ENCODE measurements at regions not wholly inside any gene's neighbourhood (a gene's known extent, or its start where the extent isn't known, plus 50 kb on each side); places are given as distances from the start of the nearest gene placed in this dataset.

- peaks cover 0 to 12% (median 0%) of the 10 kb centered on the region in 3 donors for H3K9me3 ChIP-seq
- H3K4me1 ChIP-seq: no peaks in the 10 kb centered on the region
- no peak overlapping the region for H3K27ac ChIP-seq
- peaks cover 7 to 19% (median 11%) of the 10 kb centered on the region in 3 donors for H3K27me3 ChIP-seq
- DNase-seq (no peak), ATAC-seq (no peak)
- no peak overlapping the region for H3K4me3 ChIP-seq
- in situ Hi-C loops (cut with MboI; ENCODE audit: low sequenced_read_pairs in 4 of 4) (no loop called here), intact Hi-C loops (cut with DNase I; ENCODE audit: low total_unique reads) (no loop called here)
- no peaks in the 10 kb centered on the region for H3K36me3 ChIP-seq
- TF ChIP-seq POLR2A (IDR thresholded peaks at IDR 0.05): no peak
- no peak for TF ChIP-seq CTCF (IDR thresholded peaks at IDR 0.05 in 4 of 5, conservative IDR thresholded peaks at IDR 0.05 in 1 of 5)
Measured at GRCh38 chr16:88289561-88289960, 93.2 kb upstream of the ZNF469 start.

GRCh38 chr16:88289968-88290401, 92.8 kb upstream of the ZNF469 start:
- ATAC-seq: no peak
- no peak overlapping the region for H3K27ac ChIP-seq
- intact Hi-C loops (cut with DNase I; ENCODE audit: low total_unique reads): no loop called here
- no peaks in the 10 kb centered on the region for H3K36me3 ChIP-seq
- no peak overlapping the region for H3K4me3 ChIP-seq
- no peaks in the 10 kb centered on the region for H3K4me1 ChIP-seq
- H3K27me3 ChIP-seq: peaks cover 3 to 17% (median 11%) of the 10 kb centered on the region in 3 donors
- DNase-seq: no peak
- peaks cover 0 to 12% (median 0%) of the 10 kb centered on the region in 3 donors for H3K9me3 ChIP-seq
- in situ Hi-C loops (cut with MboI; ENCODE audit: low sequenced_read_pairs in 4 of 4): no loop called here
- TF ChIP-seq CTCF (IDR thresholded peaks at IDR 0.05 in 4 of 5, conservative IDR thresholded peaks at IDR 0.05 in 1 of 5) (no peak), POLR2A (IDR thresholded peaks at IDR 0.05) (no peak)

- in situ Hi-C loops (cut with MboI; ENCODE audit: low sequenced_read_pairs in 4 of 4) (no loop called here), intact Hi-C loops (cut with DNase I; ENCODE audit: low total_unique reads) (no loop called here)
- Histone ChIP-seq H3K4me3 (no peak overlapping the region), H3K27ac (no peak overlapping the region), H3K27me3 (peaks cover 0 to 11% (median 11%) of the 10 kb centered on the region in 3 donors), H3K4me1 (no peaks in the 10 kb centered on the region), H3K9me3 (peaks cover 0 to 12% (median 0%) of the 10 kb centered on the region in 3 donors), H3K36me3 (no peaks in the 10 kb centered on the region)
- ATAC-seq: no peak
- no peak for DNase-seq
- no peak for TF ChIP-seq CTCF (IDR thresholded peaks at IDR 0.05 in 4 of 5, conservative IDR thresholded peaks at IDR 0.05 in 1 of 5)
- no peak for TF ChIP-seq POLR2A (IDR thresholded peaks at IDR 0.05)
Measured at GRCh38 chr16:88290850-88291830, 91.6 kb upstream of the ZNF469 start.

GRCh38 chr16:88292007-88292970, 90.5 kb upstream of the ZNF469 start:
- Histone ChIP-seq H3K9me3 (peaks cover 0 to 5% (median 0%) of the 10 kb centered on the region in 3 donors), H3K27ac (no peak overlapping the region), H3K27me3 (peaks cover 0 to 13% (median 10%) of the 10 kb centered on the region in 3 donors), H3K4me3 (no peak overlapping the region), H3K4me1 (no peaks in the 10 kb centered on the region), H3K36me3 (no peaks in the 10 kb centered on the region)
- TF ChIP-seq POLR2A (IDR thresholded peaks at IDR 0.05) (no peak), CTCF (IDR thresholded peaks at IDR 0.05 in 4 of 5, conservative IDR thresholded peaks at IDR 0.05 in 1 of 5) (no peak)
- in situ Hi-C loops (cut with MboI; ENCODE audit: low sequenced_read_pairs in 4 of 4): no loop called here
- intact Hi-C loops (cut with DNase I; ENCODE audit: low total_unique reads): no loop called here
- ATAC-seq (no peak), DNase-seq (no peak)

All from gastrocnemius medialis (tissue), 4 donors.